Activated CD4-positive, alpha-beta T cell treated with anti-CD3 and anti-CD28 coated beads, Interleukin-2, amount 10 ng/mL, durations not matched to agents 7 days and 5 days (primary cell): ENCODE measurements at regions not wholly inside any gene's neighbourhood (a gene's known extent, or its start where the extent isn't known, plus 50 kb on each side); places are given as distances from the start of the nearest gene placed in this dataset.

ENCODE experiments used
- CTCF ChIA-PET: fragments of 350-600 bp; sonication (Branson Sonifier 250); formaldehyde crosslinking; loops from one replicate; lab custom pipeline; 2021; ENCODE audit warnings: antibody characterized with exemption; lab: Charles Lee
- POLR2A ChIA-PET: fragments of 350-600 bp; sonication (Branson Sonifier 250); formaldehyde crosslinking; loops from one replicate; lab custom pipeline; 2021; ENCODE audit warnings: antibody characterized with exemption; lab: Charles Lee
- DNase-seq: peaks from one replicate; pipeline ENCODE4 v3.0.0-alpha.2; 2020
- H3K27ac Mint-ChIP-seq: one replicate; pipeline ENCODE4 v1.8.0; 2021; ENCODE audit warnings: mild to moderate bottlenecking, moderate library complexity, mixed read lengths
- H3K27me3 Mint-ChIP-seq: one replicate; pipeline ENCODE4 v1.8.0; 2021; ENCODE audit warnings: mixed read lengths
- H3K36me3 Mint-ChIP-seq: one replicate; pipeline ENCODE4 v1.8.0; 2021; ENCODE audit warnings: low read depth, mixed read lengths
- H3K4me1 Mint-ChIP-seq: one replicate; pipeline ENCODE4 v1.8.0; 2021; ENCODE audit warnings: mixed read lengths
- H3K4me3 Mint-ChIP-seq: one replicate; pipeline ENCODE4 v1.8.0; 2021; ENCODE audit warnings: mild to moderate bottlenecking, moderate library complexity, mixed read lengths
- H3K9me3 Mint-ChIP-seq: one replicate; pipeline ENCODE4 v1.8.0; 2021; ENCODE audit warnings: mixed read lengths

DNA sequence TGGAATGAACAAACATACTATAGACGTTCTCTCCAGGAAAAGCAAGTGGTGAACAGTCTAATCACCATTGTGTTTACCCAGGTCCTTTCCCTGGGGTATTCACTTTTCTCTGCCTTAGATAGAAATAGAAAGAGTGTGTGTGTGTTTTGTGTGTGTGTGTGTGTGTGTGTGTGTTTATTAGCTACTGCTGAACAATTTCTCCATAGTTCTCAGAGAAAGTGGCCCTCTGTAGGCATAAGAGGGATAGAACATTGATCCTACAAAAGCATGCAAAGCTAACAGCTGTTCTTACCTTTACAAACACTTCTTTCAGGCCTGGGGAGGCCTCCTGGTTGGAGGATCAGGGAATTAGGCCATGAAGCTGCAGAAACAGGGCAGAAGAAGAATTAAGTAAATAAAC lies 665.7 kb upstream of the TBX3 start:
- no peak overlapping the region for H3K4me3 Mint-ChIP-seq
- H3K36me3 Mint-ChIP-seq = no peaks in the 10 kb centered on the region
- H3K4me1 Mint-ChIP-seq = peaks cover 2% of the 10 kb centered on the region
- H3K27me3 Mint-ChIP-seq = no peaks in the 10 kb centered on the region
- H3K9me3 Mint-ChIP-seq = no peaks in the 10 kb centered on the region
- ChIA-PET CTCF (no interaction called here), POLR2A (no interaction called here)
- DNase-seq = no peak
- no peak overlapping the region for H3K27ac Mint-ChIP-seq

- H3K27me3 Mint-ChIP-seq = no peaks in the 10 kb centered on the region
- CTCF ChIA-PET = no interaction called here
- no peak overlapping the region for H3K4me3 Mint-ChIP-seq
- POLR2A ChIA-PET = no interaction called here
- no peaks in the 10 kb centered on the region for H3K36me3 Mint-ChIP-seq
- peaks cover 3% of the 10 kb centered on the region for H3K9me3 Mint-ChIP-seq
- no peaks in the 10 kb centered on the region for H3K4me1 Mint-ChIP-seq
- no peak for DNase-seq
- H3K27ac Mint-ChIP-seq = no peak overlapping the region
Measured at GRCh38 chr12:115348301-115348700, 664.3 kb upstream of the TBX3 start.

- ChIA-PET CTCF (no interaction called here), POLR2A (no interaction called here)
- DNase-seq = no peak
- H3K9me3 Mint-ChIP-seq = peaks cover 11% of the 10 kb centered on the region
- no peak overlapping the region for H3K27ac Mint-ChIP-seq
- H3K4me3 Mint-ChIP-seq = no peak overlapping the region
- H3K4me1 Mint-ChIP-seq = no peaks in the 10 kb centered on the region
- H3K36me3 Mint-ChIP-seq = no peaks in the 10 kb centered on the region
- H3K27me3 Mint-ChIP-seq = no peaks in the 10 kb centered on the region
Measured at GRCh38 chr12:115343601-115344000, 659.6 kb upstream of the TBX3 start.

DNA sequence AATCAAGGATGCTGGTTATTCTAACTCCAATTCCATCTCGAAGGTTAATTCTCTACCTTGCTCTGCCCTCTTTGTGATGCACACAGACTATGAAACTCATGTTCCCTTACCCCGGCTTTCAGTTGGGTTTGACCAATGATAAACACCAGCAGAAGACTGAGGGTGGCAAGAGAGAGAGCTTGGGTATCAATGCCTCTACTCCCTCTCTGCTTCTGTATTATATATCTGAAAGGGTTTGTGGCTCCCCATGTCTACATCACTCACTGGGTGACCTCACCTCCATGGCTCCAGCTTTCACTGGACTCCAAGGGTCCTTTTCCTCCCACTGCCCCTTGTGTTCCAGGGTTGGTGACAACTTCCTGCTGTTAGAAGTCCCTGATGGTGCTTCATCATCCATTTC lies 659.0 kb upstream of the TBX3 start:
- peaks cover 11% of the 10 kb centered on the region for H3K9me3 Mint-ChIP-seq
- H3K27me3 Mint-ChIP-seq = no peaks in the 10 kb centered on the region
- no peak overlapping the region for H3K4me3 Mint-ChIP-seq
- no peak for DNase-seq
- H3K4me1 Mint-ChIP-seq = no peaks in the 10 kb centered on the region
- H3K27ac Mint-ChIP-seq = no peak overlapping the region
- ChIA-PET POLR2A (no interaction called here), CTCF (no interaction called here)
- H3K36me3 Mint-ChIP-seq = no peaks in the 10 kb centered on the region

GRCh38 chr12:115341442-115341841 lies 657.5 kb upstream of the TBX3 start:
- peaks cover 14% of the 10 kb centered on the region for H3K9me3 Mint-ChIP-seq
- H3K4me3 Mint-ChIP-seq = no peak overlapping the region
- no peaks in the 10 kb centered on the region for H3K27me3 Mint-ChIP-seq
- DNase-seq = no peak
- POLR2A ChIA-PET = no interaction called here
- CTCF ChIA-PET = no interaction called here
- H3K36me3 Mint-ChIP-seq = no peaks in the 10 kb centered on the region
- no peak overlapping the region for H3K27ac Mint-ChIP-seq
- H3K4me1 Mint-ChIP-seq = no peaks in the 10 kb centered on the region

GRCh38 chr12:115338566-115339294 lies 654.8 kb upstream of the TBX3 start:
- Mint-ChIP-seq H3K27me3 (no peaks in the 10 kb centered on the region), H3K4me1 (no peaks in the 10 kb centered on the region), H3K36me3 (no peaks in the 10 kb centered on the region), H3K27ac (no peak overlapping the region), H3K4me3 (no peak overlapping the region), H3K9me3 (peaks cover 14% of the 10 kb centered on the region)
- ChIA-PET CTCF (interaction anchor here (0.6 kb wide), 1 partner anchor 17 kb away, joined by 3 read pairs; no protein-coding TSS in a partner anchor), POLR2A (no interaction called here)
- no peak for DNase-seq

DNA sequence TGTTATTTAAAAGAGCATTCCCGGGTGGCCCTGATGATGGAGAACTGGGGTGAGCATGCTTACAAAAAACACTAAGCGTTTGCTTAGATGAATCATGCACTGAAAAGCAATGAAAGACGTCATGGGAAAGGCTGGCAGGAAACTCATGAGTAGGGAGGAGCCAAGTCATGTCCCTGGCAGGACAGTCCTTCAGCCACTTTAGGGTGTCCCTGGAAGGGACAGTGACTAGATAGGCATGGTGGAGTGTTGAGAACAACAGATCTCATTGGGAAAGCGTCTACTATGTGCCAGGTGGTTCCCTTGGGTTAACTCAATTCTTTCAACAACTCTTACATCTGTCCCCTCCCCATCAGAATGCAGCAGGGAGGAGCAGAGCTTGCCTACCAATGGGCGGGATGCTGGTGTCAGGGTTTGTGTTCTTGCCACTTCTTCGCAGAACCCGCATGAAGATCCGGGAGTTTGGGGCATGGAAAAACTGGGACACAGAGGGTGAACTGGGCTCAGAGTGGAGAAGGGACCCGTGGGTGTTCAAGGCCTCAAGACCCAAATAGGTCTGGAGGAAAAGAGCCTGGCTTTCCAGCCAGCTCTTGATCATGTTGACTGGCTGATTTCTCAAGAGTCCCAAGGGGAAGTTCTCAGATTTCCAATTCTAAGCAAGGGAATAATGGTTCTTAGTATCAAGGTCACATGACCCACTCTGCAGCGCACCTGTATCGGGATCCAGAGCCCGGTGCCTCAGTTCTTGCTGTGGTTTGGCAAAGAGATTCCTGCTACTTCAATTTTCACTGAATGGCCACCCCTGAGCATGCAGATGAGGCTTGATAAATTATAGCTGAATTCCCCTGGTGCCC lies 653.9 kb upstream of the TBX3 start:
- no peak for DNase-seq
- H3K4me3 Mint-ChIP-seq = no peak overlapping the region
- no peak overlapping the region for H3K27ac Mint-ChIP-seq
- H3K27me3 Mint-ChIP-seq = no peaks in the 10 kb centered on the region
- POLR2A ChIA-PET = no interaction called here
- CTCF ChIA-PET = no interaction called here
- H3K9me3 Mint-ChIP-seq = peaks cover 11% of the 10 kb centered on the region
- no peaks in the 10 kb centered on the region for H3K4me1 Mint-ChIP-seq
- no peaks in the 10 kb centered on the region for H3K36me3 Mint-ChIP-seq

GRCh38 chr12:115336506-115336905 lies 652.5 kb upstream of the TBX3 start:
- Mint-ChIP-seq H3K36me3 (no peaks in the 10 kb centered on the region), H3K27me3 (no peaks in the 10 kb centered on the region), H3K9me3 (peaks cover 7% of the 10 kb centered on the region), H3K4me1 (no peaks in the 10 kb centered on the region), H3K27ac (no peak overlapping the region), H3K4me3 (no peak overlapping the region)
- DNase-seq = no peak
- CTCF ChIA-PET = no interaction called here
- POLR2A ChIA-PET = no interaction called here

- no peak for DNase-seq
- Mint-ChIP-seq H3K27ac (no peak overlapping the region), H3K9me3 (peaks cover 5% of the 10 kb centered on the region), H3K4me3 (no peak overlapping the region), H3K27me3 (no peaks in the 10 kb centered on the region), H3K4me1 (no peaks in the 10 kb centered on the region), H3K36me3 (no peaks in the 10 kb centered on the region)
- POLR2A ChIA-PET = no interaction called here
- CTCF ChIA-PET = no interaction called here
Measured at GRCh38 chr12:115335594-115335993, 651.6 kb upstream of the TBX3 start.

- Mint-ChIP-seq H3K27ac (no peak overlapping the region), H3K4me3 (no peak overlapping the region), H3K27me3 (no peaks in the 10 kb centered on the region), H3K9me3 (peaks cover 5% of the 10 kb centered on the region), H3K4me1 (no peaks in the 10 kb centered on the region), H3K36me3 (no peaks in the 10 kb centered on the region)
- CTCF ChIA-PET = no interaction called here
- DNase-seq = no peak
- POLR2A ChIA-PET = no interaction called here
Measured at GRCh38 chr12:115335048-115335447, 651.1 kb upstream of the TBX3 start.

- ChIA-PET POLR2A (no interaction called here), CTCF (no interaction called here)
- Mint-ChIP-seq H3K36me3 (no peaks in the 10 kb centered on the region), H3K4me1 (no peaks in the 10 kb centered on the region), H3K4me3 (no peak overlapping the region), H3K27me3 (no peaks in the 10 kb centered on the region), H3K27ac (no peak overlapping the region), H3K9me3 (peaks cover 5% of the 10 kb centered on the region)
- no peak for DNase-seq
Measured at GRCh38 chr12:115332945-115333344, 649.0 kb upstream of the TBX3 start.

DNA sequence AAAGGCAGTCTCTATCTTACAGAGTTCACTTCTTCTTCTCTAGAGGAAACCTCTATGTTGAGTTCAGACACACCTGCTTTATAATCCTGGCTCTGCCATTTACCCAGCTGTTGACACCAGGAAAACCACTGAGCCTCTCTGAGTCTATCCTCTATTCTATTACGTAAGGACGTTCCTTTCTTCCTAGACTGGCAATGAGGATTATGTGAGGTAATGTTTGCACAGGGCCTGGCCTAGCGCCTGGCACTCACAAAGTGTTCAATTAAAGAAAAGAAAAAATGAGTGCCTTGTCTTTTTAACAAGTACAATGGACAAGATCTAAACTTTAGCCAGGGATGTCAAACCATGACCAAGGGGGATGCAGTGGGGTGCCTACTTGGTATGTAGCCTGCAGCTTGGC lies 641.9 kb upstream of the TBX3 start:
- DNase-seq = no peak
- POLR2A ChIA-PET = no interaction called here
- no peaks in the 10 kb centered on the region for H3K4me1 Mint-ChIP-seq

DNA sequence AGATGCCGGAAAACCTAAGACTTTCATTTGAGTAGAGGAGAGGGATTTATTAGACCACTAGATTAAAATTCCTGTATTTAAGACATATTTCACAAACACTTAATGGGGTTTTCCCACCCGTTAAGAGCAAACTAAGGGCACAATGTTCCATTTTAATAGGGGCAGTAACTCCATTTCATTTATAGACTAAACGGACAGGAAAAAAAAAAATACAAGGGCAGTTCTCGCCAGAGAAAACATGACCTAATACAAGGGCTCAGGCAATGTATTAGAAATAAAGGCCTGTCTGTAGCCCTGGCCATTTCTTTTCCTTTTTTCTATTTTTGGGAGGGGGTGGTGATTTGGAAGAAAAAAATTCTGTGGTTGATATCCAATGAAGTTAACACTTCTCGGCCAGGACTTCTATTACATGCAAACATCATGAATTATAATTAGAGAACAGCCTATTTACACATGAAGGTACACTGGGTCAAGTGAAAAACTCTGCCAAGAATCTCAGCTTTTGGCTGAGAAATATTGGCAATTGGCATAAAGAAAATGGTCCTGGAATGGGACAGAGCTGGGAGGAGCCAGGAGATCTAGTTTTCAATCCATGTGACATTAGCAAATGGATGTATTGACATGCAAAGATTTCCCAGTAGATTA lies 641.1 kb upstream of the TBX3 start:
- POLR2A ChIA-PET = no interaction called here

More for the DNA sequence above, 641.9 kb upstream of the TBX3 start:
- H3K36me3 Mint-ChIP-seq = no peaks in the 10 kb centered on the region
- H3K4me3 Mint-ChIP-seq = no peak overlapping the region
- CTCF ChIA-PET = interaction anchor here (0.6 kb wide), 1 partner anchor 594 kb away, joined by 3 read pairs; no protein-coding TSS in a partner anchor
- peaks cover 5% of the 10 kb centered on the region for H3K9me3 Mint-ChIP-seq
- H3K27ac Mint-ChIP-seq = no peak overlapping the region
- no peaks in the 10 kb centered on the region for H3K27me3 Mint-ChIP-seq

More for the DNA sequence above, 641.1 kb upstream of the TBX3 start:
- Mint-ChIP-seq H3K27me3 (no peaks in the 10 kb centered on the region), H3K4me1 (no peaks in the 10 kb centered on the region), H3K27ac (no peak overlapping the region), H3K4me3 (no peak overlapping the region), H3K36me3 (no peaks in the 10 kb centered on the region), H3K9me3 (peaks cover 5% of the 10 kb centered on the region)
- CTCF ChIA-PET = interaction anchor here (0.7 kb wide), 1 partner anchor 18 kb away, joined by 3 read pairs; no protein-coding TSS in a partner anchor
- no peak for DNase-seq
